Tongue (tissue), 1 donor: ENCODE measurements at regions not wholly inside any gene's neighbourhood (a gene's known extent, or its start where the extent isn't known, plus 50 kb on each side); places are given as distances from the start of the nearest gene placed in this dataset.

Experiments
- DNase-seq: peaks from one replicate; pipeline ENCODE4 v3.0.0-alpha.2; 2015

- no peak for DNase-seq
Observed at GRCh38 chr4:22336822-22337221, 179.0 kb downstream of the ADGRA3 start.

- no peak for DNase-seq
Observed at GRCh38 chr4:22334155-22334554, 181.7 kb downstream of the ADGRA3 start.

- DNase-seq, result no peak
Observed at GRCh38 chr4:22324422-22324821, 191.4 kb downstream of the ADGRA3 start.

GRCh38 chr4:22323691-22324090 is 192.2 kb downstream of the ADGRA3 start:
- no peak for DNase-seq

GRCh38 chr4:22322996-22323395 is 192.9 kb downstream of the ADGRA3 start:
- no peak for DNase-seq

- no peak for DNase-seq
Observed at GRCh38 chr4:22315628-22316027, 200.2 kb downstream of the ADGRA3 start.

- no peak for DNase-seq
Observed at GRCh38 chr4:22313976-22314375, 201.9 kb downstream of the ADGRA3 start.

GRCh38 chr4:22312113-22312512 is 203.8 kb downstream of the ADGRA3 start:
- DNase-seq, result no peak

GRCh38 chr4:22301253-22301652 is 214.6 kb downstream of the ADGRA3 start:
- DNase-seq, result no peak

- no peak for DNase-seq
Observed at GRCh38 chr4:22299678-22300077, 216.2 kb downstream of the ADGRA3 start.

GRCh38 chr4:22287631-22288030 is 228.2 kb downstream of the ADGRA3 start:
- no peak for DNase-seq

- DNase-seq, result no peak
Observed at GRCh38 chr4:22268350-22269025, 247.4 kb downstream of the ADGRA3 start.

GRCh38 chr4:22264261-22264660 is 251.6 kb downstream of the ADGRA3 start:
- no peak for DNase-seq

- DNase-seq, result no peak
Observed at GRCh38 chr4:22253431-22253830, 262.4 kb downstream of the ADGRA3 start.

GRCh38 chr4:22246847-22247246 is 269.0 kb downstream of the ADGRA3 start:
- no peak for DNase-seq

- no peak for DNase-seq
Observed at GRCh38 chr4:22245294-22245693, 270.6 kb downstream of the ADGRA3 start.

- no peak for DNase-seq
Observed at GRCh38 chr4:22241415-22241814, 274.5 kb downstream of the ADGRA3 start.

- DNase-seq, result no peak
Observed at GRCh38 chr4:22240814-22241213, 275.1 kb downstream of the ADGRA3 start.

- DNase-seq, result no peak
Observed at GRCh38 chr4:22238742-22239141, 277.1 kb downstream of the ADGRA3 start.

- DNase-seq, result no peak
Observed at GRCh38 chr4:22237846-22238494, 277.9 kb downstream of the ADGRA3 start.

- DNase-seq, result no peak
Observed at GRCh38 chr4:22237155-22237751, 278.6 kb downstream of the ADGRA3 start.

GRCh38 chr4:22235698-22236097 is 280.2 kb downstream of the ADGRA3 start:
- DNase-seq, result no peak

GRCh38 chr4:22233230-22233629 is 282.6 kb downstream of the ADGRA3 start:
- no peak for DNase-seq

- no peak for DNase-seq
Observed at GRCh38 chr4:22220965-22221364, 272.4 kb upstream of the KCNIP4 start.
